GM12878 (cell line): ENCODE measurements at regions not wholly inside any gene's neighbourhood (a gene's known extent, or its start where the extent isn't known, plus 50 kb on each side); places are given as distances from the start of the nearest gene placed in this dataset.

ENCODE experiments used
- CHD2 ChIP-seq: IDR thresholded peaks from 2 replicates; pipeline ENCODE4 v1.6.1; 2011; ENCODE audit warnings: low read depth, low read length, improper control_type of control experiment, borderline replicate concordance
- EP300 ChIP-seq, 2 experiments: fragments of 150-350 bp in 1 of 2; IDR thresholded peaks; 2 replicates each; pipeline ENCODE4 v1.6.1; 2011 to 2012; ENCODE audit warnings: low read depth in 2 of 2, low read length in 2 of 2, borderline replicate concordance in 1 of 2, improper control_type of control experiment in 1 of 2, inconsistent platforms in 1 of 2; ENCODE audit not compliant: control insufficient read depth in 1 of 2
- ETV6 ChIP-seq, 2 experiments: fragments of 450-650 bp in 1 of 2; IDR thresholded peaks in 1 of 2; conservative IDR thresholded peaks in 1 of 2; 2 replicates each; pipeline ENCODE4 v1.6.1; 2014; ENCODE audit warnings: antibody characterized with exemption in 1 of 2, borderline replicate concordance in 1 of 2, low read depth in 1 of 2, mild to moderate bottlenecking in 1 of 2, moderate library complexity in 1 of 2
- POLR2A ChIP-seq: IDR thresholded peaks from 2 replicates; pipeline ENCODE4 v1.6.1; 2011; ENCODE audit warnings: low read depth, mild to moderate bottlenecking, low read length

- TF ChIP-seq POLR2A (no peak), EP300 (IDR thresholded peaks at IDR 0.05; ENCODE audit: borderline replicate concordance in 1 of 2, control insufficient read depth in 1 of 2, low read depth in 2 of 2, low read length in 2 of 2) (no peak), ETV6 (conservative IDR thresholded peaks at IDR 0.05 in 1 of 2, IDR thresholded peaks at IDR 0.05 in 1 of 2; ENCODE audit: borderline replicate concordance in 1 of 2, low read depth in 1 of 2) (no peak), CHD2 (no peak)
Observed at GRCh38 chr5:39826051-39826450, 401.3 kb upstream of the DAB2 start.
